K562 (cell line): ENCODE measurements at regions not wholly inside any gene's neighbourhood (a gene's known extent, or its start where the extent isn't known, plus 50 kb on each side); places are given as distances from the start of the nearest gene placed in this dataset.

ENCODE experiments used
- C11orf30 ChIP-seq: fragments of 450-650 bp; IDR thresholded peaks from 2 replicates; pipeline ENCODE4 v1.6.1; 2016; ENCODE audit warnings: low read depth, mild to moderate bottlenecking
- PYGO2 ChIP-seq: fragments of 450-650 bp; IDR thresholded peaks from 2 replicates; pipeline ENCODE4 v1.6.1; 2016; ENCODE audit warnings: mild to moderate bottlenecking, missing genetic modification characterization, moderate library complexity, missing compliant biosample characterization
- TOE1 ChIP-seq, 2 experiments: fragments of 450-650 bp in 1 of 2; sonication (generic) in 1 of 2; formaldehyde crosslinking in 1 of 2; IDR thresholded peaks; 2 replicates each; pipeline versions ENCODE4 v1.7.1 to v1.8.0; 2016 to 2022; ENCODE audit warnings: borderline replicate concordance in 2 of 2, mild to moderate bottlenecking in 2 of 2, antibody characterized with exemption in 1 of 2, inconsistent platforms in 1 of 2, low read depth in 1 of 2, missing genetic modification reagents in 1 of 2, moderate library complexity in 1 of 2
- TRIM24 ChIP-seq, 2 experiments: fragments of 450-650 bp; IDR thresholded peaks; 2 replicates each; pipeline ENCODE4 v1.6.1; 2016
- WHSC1 ChIP-seq: IDR thresholded peaks from one replicate; pipeline ENCODE4 v1.6.1; 2012; ENCODE audit warnings: low read length, control low read depth, inconsistent platforms

GRCh38 chr13:24617256-24618010, 62.8 kb upstream of the ATP12A start:
- TF ChIP-seq C11orf30 (no peak), TRIM24 (IDR thresholded peaks at IDR 0.05) (no peak), TOE1 (IDR thresholded peaks at IDR 0.05; ENCODE audit: borderline replicate concordance) (no peak), TOE1 (CRISPR knock-in tag; IDR thresholded peaks at IDR 0.05; ENCODE audit: borderline replicate concordance, low read depth) (no peak), PYGO2 (tag) (no peak), WHSC1 (no peak)
